ENCODE measurements at regions not wholly inside any gene's neighbourhood (a gene's known extent, or its start where the extent isn't known, plus 50 kb on each side); places are given as distances from the start of the nearest gene placed in this dataset.

GRCh38 chr1:227451057-227451456 lies 112.3 kb upstream of the ZNF678 start:
- no peaks in the 10 kb centered on the region for H3K9me1 ChIP-seq (ENCODE audit: control insufficient read depth, insufficient read depth, low read length)
- H3K36me3 ChIP-seq (ENCODE audit: control insufficient read depth, insufficient read depth, low read length) = no peaks in the 10 kb centered on the region
- no peak overlapping the region for H3K4me2 ChIP-seq (ENCODE audit: insufficient read depth, low read length)
- no peaks in the 10 kb centered on the region for H3K9me3 ChIP-seq (replicated peaks; ENCODE audit: control insufficient read depth, insufficient read depth, low read depth, low read length)
- H3K79me2 ChIP-seq (ENCODE audit: control insufficient read depth, insufficient read depth, low read length) = no peaks in the 10 kb centered on the region
- no peak for TF ChIP-seq ZNF354B (CRISPR knock-in tag; IDR thresholded peaks at IDR 0.05)
- no peak for TF ChIP-seq ZNF586 (CRISPR knock-in tag; conservative IDR thresholded peaks at IDR 0.05)
- TF ChIP-seq CEBPG (CRISPR knock-in tag; IDR thresholded peaks at IDR 0.05) = no peak
- TF ChIP-seq CEBPG (tag; conservative IDR thresholded peaks at IDR 0.05 in 1 of 2, IDR thresholded peaks at IDR 0.05 in 1 of 2) = peak in 1 of 2 experiments; percentile 71; a peak in 2 of 4 replicates
- no peak for TF ChIP-seq DLX4 (CRISPR knock-in tag; IDR thresholded peaks at IDR 0.05)
- TF ChIP-seq RBM14 (IDR thresholded peaks at IDR 0.05; ENCODE audit: borderline replicate concordance, insufficient read depth, low read depth, low read length) = no peak
- TF ChIP-seq CEBPB (tag; IDR thresholded peaks at IDR 0.05) = peak; percentile 79
- no peak for TF ChIP-seq MEIS2 (IDR thresholded peaks at IDR 0.05; ENCODE audit: partially characterized antibody)
- no peak for TF ChIP-seq EZH2 (IDR thresholded peaks at IDR 0.05; ENCODE audit: borderline replicate concordance, low read depth, low read length)
- no peak for TF ChIP-seq RBBP5 (IDR thresholded peaks at IDR 0.05; ENCODE audit: borderline replicate concordance, insufficient read depth, low read length, poor library complexity, severe bottlenecking)
- TF ChIP-seq ZBTB2 (IDR thresholded peaks at IDR 0.05) = no peak
- TF ChIP-seq ZC3H8 (IDR thresholded peaks at IDR 0.05) = no peak
- TF ChIP-seq CREB3L1 (IDR thresholded peaks at IDR 0.05; ENCODE audit: borderline replicate concordance, low read depth) = no peak
- no peak for TF ChIP-seq SNIP1 (IDR thresholded peaks at IDR 0.05; ENCODE audit: low read depth)
- TF ChIP-seq ZNF644 (tag; IDR thresholded peaks at IDR 0.05; ENCODE audit: low read depth) = no peak
- no peak for TF ChIP-seq ESRRB (CRISPR knock-in tag; IDR thresholded peaks at IDR 0.05; ENCODE audit: borderline replicate concordance)
- no peak for TF ChIP-seq ZNF695 (CRISPR knock-in tag; IDR thresholded peaks at IDR 0.05)
- POLR2A ChIA-PET = interaction anchor here (1.3 kb wide), 2 partner anchors 10 to 263 kb away, joined by 3 to 4 read pairs; no protein-coding TSS in a partner anchor
- peaks cover 10 to 12% of the 10 kb centered on the region in 2 experiments; a peak in 4 of 5 replicates for H3K4me1 ChIP-seq (replicated peaks in 1 of 2; ENCODE audit: control insufficient read depth in 2 of 2, insufficient read depth in 2 of 2, low read length in 2 of 2)
- no peak overlapping the region for H3K27ac ChIP-seq (ENCODE audit: extremely low read depth, low read depth, low read length)
- H3K9ac ChIP-seq (ENCODE audit: insufficient read depth in 1 of 2, low read depth in 2 of 2, low read length in 2 of 2) = no peak overlapping the region
- ATAC-seq (no peak), DNase-seq (ENCODE audit: extremely low read depth in 1 of 4, low spot score in 3 of 4) (no peak), FAIRE-seq (no peak)
- WGBS (ENCODE audit: insufficient coverage, low coverage, missing lambda C conversion rate) = 13% methylated on average over 2 of the region's 2 CpGs
- H3K4me3 ChIP-seq = no peak overlapping the region
- CTCF ChIA-PET (ENCODE audit: low intra/inter-chr PET ratio) = no interaction called here
- no TSS peak for BruUV-seq (replicated peaks)
- intact Hi-C loops (cut with micrococcal nuclease) = loop anchor here (10.0 kb wide), 1 partner anchor 494 kb away; the partner anchor contains the start of gene WNT9A
- no peaks in the 10 kb centered on the region for H4K20me1 ChIP-seq (replicated peaks; ENCODE audit: control insufficient read depth, insufficient read depth, low read length)
- H2AFZ ChIP-seq (ENCODE audit: low read depth, low read length) = no peak overlapping the region
- in situ Hi-C loops (cut with MboI) = no loop called here
- peaks cover 20 to 28% of the 10 kb centered on the region in 2 experiments for H3K27me3 ChIP-seq (ENCODE audit: control insufficient read depth in 2 of 2, insufficient read depth in 2 of 2, low read length in 2 of 2)
